HepG2 (cell line): ENCODE measurements at regions not wholly inside any gene's neighbourhood (a gene's known extent, or its start where the extent isn't known, plus 50 kb on each side); places are given as distances from the start of the nearest gene placed in this dataset.

Experiments
- CBX5 ChIP-seq: sonication (generic); formaldehyde crosslinking; IDR thresholded peaks from 2 replicates; pipeline ENCODE4 v1.4.0; 2020; ENCODE audit warnings: missing genetic modification reagents, borderline replicate concordance
- SAFB2 ChIP-seq: sonication (generic); formaldehyde crosslinking; IDR thresholded peaks from 2 replicates; pipeline ENCODE4 v1.5.1; 2020; ENCODE audit warnings: missing genetic modification reagents, low read depth, mild to moderate bottlenecking, borderline replicate concordance
- ZBTB38 ChIP-seq: sonication (generic); formaldehyde crosslinking; IDR thresholded peaks from 2 replicates; pipeline ENCODE4 v1.5.1; 2020; ENCODE audit warnings: mild to moderate bottlenecking, missing genetic modification reagents
- ZFP36 ChIP-seq: fragments of 150-350 bp; IDR thresholded peaks from 2 replicates; pipeline ENCODE4 v1.6.1; 2018; ENCODE audit warnings: borderline replicate concordance, low read length, low read depth; ENCODE audit not compliant: partially characterized antibody
- ZFP36L1 ChIP-seq: sonication (generic); formaldehyde crosslinking; IDR thresholded peaks from 2 replicates; pipeline ENCODE4 v1.8.0; 2022; ENCODE audit warnings: mild to moderate bottlenecking, missing genetic modification reagents, moderate library complexity
- ZNF274 ChIP-seq: sonication (generic); formaldehyde crosslinking; IDR thresholded peaks from 2 replicates; pipeline ENCODE4 v1.5.1; 2020; ENCODE audit warnings: mild to moderate bottlenecking, missing genetic modification reagents
- ZNF292 ChIP-seq: sonication (generic); formaldehyde crosslinking; IDR thresholded peaks from 2 replicates; pipeline ENCODE4 v1.8.1; 2022; ENCODE audit warnings: mild to moderate bottlenecking, low read depth, missing genetic modification reagents, borderline replicate concordance
- ZNF431 ChIP-seq: sonication (generic); formaldehyde crosslinking; IDR thresholded peaks from 2 replicates; pipeline ENCODE4 v1.9.0; 2022; ENCODE audit warnings: missing genetic modification reagents, low read depth, mild to moderate bottlenecking, borderline replicate concordance
- ZNF850 ChIP-seq: sonication (generic); formaldehyde crosslinking; conservative IDR thresholded peaks from 2 replicates; pipeline ENCODE4 v1.9.0; 2021; ENCODE audit warnings: mild to moderate bottlenecking, missing genetic modification reagents
- TF ChIP-seq, protein P1 (sequence below): sonication (generic); formaldehyde crosslinking; conservative IDR thresholded peaks from 2 replicates; pipeline ENCODE4 v1.8.0; 2022; ENCODE audit warnings: missing genetic modification reagents
- TF ChIP-seq, protein P2 (sequence below): sonication (generic); formaldehyde crosslinking; IDR thresholded peaks from 2 replicates; pipeline ENCODE4 v1.4.0; 2020; ENCODE audit warnings: missing genetic modification reagents, low read depth, mild to moderate bottlenecking, borderline replicate concordance

DNA sequence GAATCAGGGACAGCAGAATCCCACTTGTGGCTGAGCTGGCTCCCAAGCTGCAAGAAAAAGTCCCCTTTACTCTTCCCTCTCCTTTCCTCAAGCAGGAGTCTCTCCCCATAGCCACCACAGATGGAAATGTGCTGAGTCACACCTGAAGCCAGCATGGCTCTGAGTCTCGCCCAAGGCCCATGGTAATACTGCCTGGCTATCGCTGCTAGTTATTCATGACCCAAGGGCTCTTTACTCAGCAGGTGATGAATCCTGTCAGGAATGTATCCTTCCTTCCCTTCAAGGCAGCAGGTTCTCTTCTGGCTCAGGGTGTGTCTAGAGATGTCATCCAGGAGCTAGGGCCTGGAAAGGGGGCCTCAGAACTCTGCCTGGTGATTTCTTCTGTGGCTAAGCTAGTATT is 403.3 kb upstream of the PTPRD start:
- no peak for TF ChIP-seq ZNF850 (CRISPR knock-in tag)
- TF ChIP-seq, protein P1, sequence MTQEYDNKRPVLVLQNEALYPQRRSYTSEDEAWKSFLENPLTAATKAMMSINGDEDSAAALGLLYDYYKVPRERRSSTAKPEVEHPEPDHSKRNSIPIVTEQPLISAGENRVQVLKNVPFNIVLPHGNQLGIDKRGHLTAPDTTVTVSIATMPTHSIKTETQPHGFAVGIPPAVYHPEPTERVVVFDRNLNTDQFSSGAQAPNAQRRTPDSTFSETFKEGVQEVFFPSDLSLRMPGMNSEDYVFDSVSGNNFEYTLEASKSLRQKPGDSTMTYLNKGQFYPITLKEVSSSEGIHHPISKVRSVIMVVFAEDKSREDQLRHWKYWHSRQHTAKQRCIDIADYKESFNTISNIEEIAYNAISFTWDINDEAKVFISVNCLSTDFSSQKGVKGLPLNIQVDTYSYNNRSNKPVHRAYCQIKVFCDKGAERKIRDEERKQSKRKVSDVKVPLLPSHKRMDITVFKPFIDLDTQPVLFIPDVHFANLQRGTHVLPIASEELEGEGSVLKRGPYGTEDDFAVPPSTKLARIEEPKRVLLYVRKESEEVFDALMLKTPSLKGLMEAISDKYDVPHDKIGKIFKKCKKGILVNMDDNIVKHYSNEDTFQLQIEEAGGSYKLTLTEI (CRISPR knock-in tag), result no peak
- no peak for TF ChIP-seq ZNF292 (CRISPR knock-in tag)
- no peak for TF ChIP-seq CBX5
- TF ChIP-seq, protein P2, sequence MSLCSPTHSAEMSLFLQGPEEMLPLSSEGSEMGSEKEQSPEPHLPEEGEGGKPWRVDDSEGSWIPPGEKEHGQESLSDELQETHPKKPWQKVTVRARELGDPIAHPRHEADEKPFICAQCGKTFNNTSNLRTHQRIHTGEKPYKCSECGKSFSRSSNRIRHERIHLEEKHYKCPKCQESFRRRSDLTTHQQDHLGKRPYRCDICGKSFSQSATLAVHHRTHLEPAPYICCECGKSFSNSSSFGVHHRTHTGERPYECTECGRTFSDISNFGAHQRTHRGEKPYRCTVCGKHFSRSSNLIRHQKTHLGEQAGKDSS (CRISPR knock-in tag), result no peak
- TF ChIP-seq ZNF274, result no peak
- no peak for TF ChIP-seq ZBTB38 (CRISPR knock-in tag)
- TF ChIP-seq ZFP36L1, result no peak
- TF ChIP-seq SAFB2 (CRISPR knock-in tag), result no peak
- TF ChIP-seq ZNF431, result no peak
- no peak for TF ChIP-seq ZFP36
